ENCODE measurements at regions not wholly inside any gene's neighbourhood (a gene's known extent, or its start where the extent isn't known, plus 50 kb on each side); places are given as distances from the start of the nearest gene placed in this dataset.

DNA sequence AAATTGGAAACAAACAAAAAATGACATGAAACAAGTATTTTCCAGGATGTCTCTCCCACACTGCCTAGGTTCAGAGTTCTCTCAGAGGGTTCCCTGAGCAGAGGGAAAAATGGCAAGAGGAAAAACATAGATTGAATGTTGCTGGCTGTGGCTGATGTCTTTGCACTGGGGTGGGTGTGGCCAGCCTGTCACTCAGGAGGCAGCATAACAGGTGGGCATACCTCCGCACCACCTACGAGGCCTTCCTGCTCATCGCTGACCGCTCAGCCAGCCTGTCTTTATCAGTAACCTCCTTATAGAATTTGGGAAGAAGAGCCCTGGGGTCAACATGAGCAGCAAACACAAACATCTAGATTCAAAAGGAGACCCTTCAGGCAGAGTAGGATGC, 216.6 kb upstream of the UMPS start:
- DNase-seq = no peak

GRCh38 chr3:124514683-124515082, 215.6 kb upstream of the UMPS start:
- no peak for DNase-seq

DNA sequence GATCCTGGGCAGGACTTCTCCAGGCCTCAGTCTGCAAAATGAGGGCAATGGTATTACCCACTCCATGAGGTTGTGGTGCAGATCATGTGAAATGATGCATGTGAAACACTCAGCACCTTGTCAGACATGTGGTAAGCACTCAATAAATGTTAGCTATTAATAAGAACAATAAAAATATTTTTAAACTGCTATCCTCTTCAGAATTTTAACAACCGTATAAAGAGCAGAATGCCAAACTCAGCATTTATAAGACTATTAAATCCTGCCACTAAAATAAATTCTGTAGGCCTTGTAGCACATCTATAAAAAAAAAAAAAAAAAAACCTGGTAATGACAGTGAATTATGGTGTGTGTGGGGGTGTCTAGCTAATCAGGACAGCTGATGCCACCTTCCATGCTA, 213.9 kb upstream of the UMPS start:
- no peak for DNase-seq

- no peak for DNase-seq
Observed at GRCh38 chr3:124517306-124517705, 212.9 kb upstream of the UMPS start.

- no peak for DNase-seq
Observed at GRCh38 chr3:124518350-124518749, 211.9 kb upstream of the UMPS start.

GRCh38 chr3:124519591-124520194, 210.6 kb upstream of the UMPS start:
- DNase-seq = no peak

- no peak for DNase-seq
Observed at GRCh38 chr3:124520970-124521369, 209.3 kb upstream of the UMPS start.

- DNase-seq = no peak
Observed at GRCh38 chr3:124522082-124522625, 208.1 kb upstream of the UMPS start.

- DNase-seq = no peak
Observed at GRCh38 chr3:124526601-124527000, 203.7 kb upstream of the UMPS start.

DNA sequence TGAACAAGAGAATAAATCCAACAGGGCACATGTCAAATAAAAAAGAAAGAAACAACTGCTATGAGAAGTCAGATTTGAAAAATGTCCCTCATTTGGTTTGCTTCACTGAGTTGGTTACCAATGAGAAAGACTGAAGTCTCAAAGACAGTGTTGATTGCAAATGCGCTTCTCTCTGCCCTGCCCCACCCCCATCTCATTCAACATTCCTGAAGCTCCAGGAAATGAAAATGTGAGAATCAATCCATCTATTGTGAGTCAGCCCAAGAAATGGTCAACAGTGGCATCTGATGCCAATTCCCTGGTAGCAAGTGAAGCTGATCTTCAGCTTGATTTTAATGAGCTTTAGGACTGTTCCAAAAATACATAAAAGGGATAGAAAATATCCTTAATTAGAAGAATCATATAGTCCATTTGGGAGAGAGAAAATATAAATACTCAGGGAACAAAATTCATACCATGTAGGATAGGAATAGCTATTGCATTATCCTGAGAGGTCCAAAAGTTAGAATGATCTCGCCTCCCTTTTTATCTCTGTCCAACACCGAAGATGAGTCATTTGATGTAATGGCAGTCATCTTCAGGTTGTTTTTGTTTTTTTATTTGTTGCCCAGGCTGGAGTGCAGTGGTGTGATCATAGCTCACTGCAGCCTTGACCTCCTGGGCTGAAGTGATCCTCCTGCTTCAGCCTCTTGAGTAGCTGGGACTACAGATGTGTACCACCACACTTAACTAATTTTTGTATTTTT, 200.3 kb upstream of the UMPS start:
- no peak for DNase-seq

DNA sequence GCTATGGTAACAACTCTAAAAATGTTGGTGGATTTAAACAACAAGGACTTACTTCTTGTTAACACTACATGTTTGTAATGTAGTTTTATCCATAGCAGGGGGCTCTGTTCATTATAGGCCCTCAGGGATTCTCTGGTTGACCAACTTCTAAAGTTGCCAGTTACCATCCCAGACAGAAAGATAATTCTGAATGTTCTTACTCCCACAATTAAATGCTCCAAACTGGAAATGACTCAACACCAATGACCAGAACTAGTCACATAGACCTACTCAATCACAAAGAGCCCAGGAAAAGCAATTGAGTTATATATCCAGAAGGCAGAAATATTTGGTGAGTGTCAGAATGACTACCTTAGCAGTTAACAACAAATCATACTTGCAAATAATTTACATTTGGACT, 199.3 kb upstream of the UMPS start:
- no peak for DNase-seq

DNA sequence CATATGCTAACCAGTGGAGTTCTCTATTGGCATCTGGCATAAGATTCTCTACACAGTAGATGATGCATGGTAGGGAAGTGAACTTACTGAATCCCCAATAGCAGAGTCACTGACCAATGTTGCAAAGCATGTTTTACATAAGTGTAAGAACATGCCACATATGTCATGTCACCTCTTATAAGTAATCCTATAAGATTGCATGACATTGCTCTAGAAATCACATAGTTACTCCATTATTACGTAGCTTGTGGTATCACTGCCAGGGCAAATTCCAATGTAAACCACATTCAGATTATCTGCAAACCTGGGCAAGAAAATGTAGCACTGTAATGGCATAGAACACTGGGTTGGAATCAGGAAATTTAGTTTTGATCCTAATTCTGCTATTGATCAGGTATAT, 198.2 kb upstream of the UMPS start:
- DNase-seq = no peak

DNA sequence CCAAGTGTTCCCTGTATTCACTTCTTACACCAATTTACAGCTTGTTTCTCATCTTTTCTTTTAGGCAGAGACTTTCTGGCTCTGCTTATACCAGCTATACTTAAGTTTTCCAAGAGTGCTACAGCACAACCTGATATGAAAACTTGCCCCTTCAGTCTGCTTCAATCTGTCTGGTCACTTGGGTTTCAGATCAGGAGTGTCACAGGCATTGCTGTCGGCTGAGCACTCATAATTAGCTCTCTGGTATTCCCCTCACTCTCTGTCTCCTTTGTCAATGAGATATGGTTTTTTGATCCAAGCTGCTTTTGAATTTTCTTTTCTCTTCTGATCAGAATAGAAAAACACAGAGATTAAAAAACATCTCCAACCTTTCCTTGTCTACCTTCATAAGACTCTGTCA, 194.9 kb upstream of the UMPS start:
- DNase-seq = no peak

GRCh38 chr3:124540550-124541211, 189.6 kb upstream of the UMPS start:
- no peak for DNase-seq

- DNase-seq = no peak
Observed at GRCh38 chr3:124542214-124542869, 187.9 kb upstream of the UMPS start.

- DNase-seq = no peak
Observed at GRCh38 chr3:124545891-124546290, 184.4 kb upstream of the UMPS start.

DNA sequence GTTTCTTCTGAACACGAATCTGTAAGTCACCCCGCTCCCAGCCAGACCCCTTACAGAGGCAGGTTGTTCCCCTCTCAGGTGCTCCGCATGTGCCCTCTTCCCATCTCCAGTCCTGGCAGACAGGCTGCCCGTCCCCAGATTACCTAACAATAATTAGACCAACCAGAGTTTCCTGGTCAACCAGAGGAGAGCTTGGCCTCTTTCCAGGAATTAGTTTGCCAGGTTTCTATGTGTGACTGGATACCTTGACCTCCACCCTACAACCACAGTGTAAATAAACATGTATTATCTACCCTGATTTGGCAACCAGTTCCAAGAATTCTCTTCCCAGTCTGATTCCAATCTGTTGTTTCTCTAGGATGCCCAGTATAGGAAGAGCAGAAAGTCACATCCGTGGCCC, 178.0 kb upstream of the UMPS start:
- DNase-seq = no peak

- DNase-seq = no peak
Observed at GRCh38 chr3:124553178-124553577, 177.1 kb upstream of the UMPS start.

GRCh38 chr3:124556636-124557035, 173.6 kb upstream of the UMPS start:
- DNase-seq = no peak

DNA sequence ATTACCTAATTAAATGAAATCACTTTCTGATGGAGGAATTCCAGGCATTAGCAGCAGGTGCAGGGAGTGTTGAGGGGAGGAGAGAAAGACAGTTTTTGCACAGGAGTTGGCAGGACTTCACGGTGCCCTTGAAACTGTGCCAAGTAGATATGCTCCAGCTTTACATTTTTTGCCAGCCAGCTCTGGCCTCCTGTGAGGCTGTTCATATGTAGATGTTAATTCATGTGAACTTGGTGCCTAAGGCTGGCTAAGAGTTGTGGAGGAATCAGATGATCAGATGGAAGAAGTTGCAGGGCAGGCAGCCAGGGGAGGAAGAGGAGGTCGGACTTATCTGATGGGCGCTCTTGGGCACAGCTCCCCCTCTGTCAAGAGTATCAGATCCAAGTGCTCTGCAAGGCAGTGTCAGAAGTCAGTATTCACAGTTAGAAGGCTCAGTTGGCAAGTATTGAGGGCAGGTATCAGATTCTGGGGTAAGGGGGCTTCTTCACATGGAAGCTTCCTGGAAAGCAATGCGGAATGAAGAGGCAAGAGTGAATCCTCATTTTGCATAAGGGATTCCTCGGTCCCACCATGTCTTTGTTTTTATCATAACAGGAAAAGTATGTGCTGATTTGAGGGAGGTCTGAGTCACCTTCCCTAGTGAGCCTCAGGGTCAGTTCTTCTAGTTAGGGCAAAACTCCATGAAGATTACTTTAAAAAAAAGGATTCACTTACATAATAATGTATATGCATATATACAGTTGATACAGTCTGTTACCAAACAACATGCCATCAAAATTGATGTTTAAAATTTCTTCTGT, 172.6 kb upstream of the UMPS start:
- DNase-seq = no peak

- DNase-seq = no peak
Observed at GRCh38 chr3:124558991-124559845, 171.0 kb upstream of the UMPS start.
